ENCODE measurements at regions not wholly inside any gene's neighbourhood (a gene's known extent, or its start where the extent isn't known, plus 50 kb on each side); places are given as distances from the start of the nearest gene placed in this dataset.

- H3K4me3 Mint-ChIP-seq: no peak overlapping the region
Measured at GRCh38 chr11:46183819-46184218, 62.6 kb upstream of the PHF21A start.

GRCh38 chr11:46181843-46182424 lies 60.7 kb upstream of the PHF21A start:
- Mint-ChIP-seq H3K36me3 (ENCODE audit: low read depth) (no peaks in the 10 kb centered on the region), H3K27ac (no peak overlapping the region), H3K9me3 (no peaks in the 10 kb centered on the region), H3K4me1 (no peaks in the 10 kb centered on the region), H3K27me3 (ENCODE audit: insufficient read depth) (peaks cover 5% of the 10 kb centered on the region), H3K4me3 (no peak overlapping the region)
- Histone ChIP-seq H3K36me3 (ENCODE audit: control insufficient read depth, insufficient read depth, low read length) (no peaks in the 10 kb centered on the region), H3K4me3 (ENCODE audit: low read length) (no peak overlapping the region), H3K27ac (ENCODE audit: low read depth, low read length) (no peak overlapping the region), H3K9me3 (ENCODE audit: control insufficient read depth, low read length) (no peaks in the 10 kb centered on the region), H3K27me3 (ENCODE audit: control insufficient read depth, insufficient read depth, low read length, poor library complexity, severe bottlenecking) (peaks cover 7% of the 10 kb centered on the region), H3K4me1 (ENCODE audit: control insufficient read depth, insufficient read depth, low read length) (no peaks in the 10 kb centered on the region), H3K9ac (ENCODE audit: extremely low read depth, low read length, poor library complexity, severe bottlenecking) (no peak overlapping the region)
- WGBS, 2 experiments (ENCODE audit: insufficient coverage in 1 of 2, insufficient read length in 1 of 2): 91 to 96% methylated on average over 4 of the region's 5 CpGs
- TF ChIP-seq CTCF (conservative IDR thresholded peaks at IDR 0.05): no peak
- no peak for DNase-seq

More at GRCh38 chr11:46183819-46184218, 62.6 kb upstream of the PHF21A start:
- Histone ChIP-seq H3K36me3 (ENCODE audit: control insufficient read depth, insufficient read depth, low read length) (no peaks in the 10 kb centered on the region), H3K27ac (ENCODE audit: low read depth, low read length) (no peak overlapping the region), H3K27me3 (ENCODE audit: control insufficient read depth, insufficient read depth, low read length, poor library complexity, severe bottlenecking) (peaks cover 7% of the 10 kb centered on the region), H3K4me1 (ENCODE audit: control insufficient read depth, insufficient read depth, low read length) (no peaks in the 10 kb centered on the region), H3K9me3 (ENCODE audit: control insufficient read depth, low read length) (no peaks in the 10 kb centered on the region), H3K4me3 (ENCODE audit: low read length) (no peak overlapping the region), H3K9ac (ENCODE audit: extremely low read depth, low read length, poor library complexity, severe bottlenecking) (no peak overlapping the region)
- no peak for TF ChIP-seq CTCF (conservative IDR thresholded peaks at IDR 0.05)
- no peak for DNase-seq
- H3K4me1 Mint-ChIP-seq: no peaks in the 10 kb centered on the region
- peaks cover 5% of the 10 kb centered on the region for H3K27me3 Mint-ChIP-seq (ENCODE audit: insufficient read depth)
- H3K27ac Mint-ChIP-seq: no peak overlapping the region
- no peaks in the 10 kb centered on the region for H3K9me3 Mint-ChIP-seq
- WGBS, 2 experiments (ENCODE audit: insufficient coverage in 1 of 2, insufficient read length in 1 of 2): 78 to 100% methylated on average over 1 to 4 of the region's 4 CpGs
- H3K36me3 Mint-ChIP-seq (ENCODE audit: low read depth): no peaks in the 10 kb centered on the region

GRCh38 chr11:46181387-46181786 lies 60.1 kb upstream of the PHF21A start:
- no peak overlapping the region for H3K27ac ChIP-seq (ENCODE audit: low read depth, low read length)
- TF ChIP-seq CTCF (conservative IDR thresholded peaks at IDR 0.05): no peak
- Mint-ChIP-seq H3K27me3 (ENCODE audit: insufficient read depth) (peaks cover 5% of the 10 kb centered on the region), H3K4me1 (no peaks in the 10 kb centered on the region), H3K36me3 (ENCODE audit: low read depth) (no peaks in the 10 kb centered on the region), H3K4me3 (no peak overlapping the region), H3K27ac (no peak overlapping the region), H3K9me3 (no peaks in the 10 kb centered on the region)
- H3K4me3 ChIP-seq (ENCODE audit: low read length): no peak overlapping the region
- DNase-seq: no peak
- H3K9me3 ChIP-seq (ENCODE audit: control insufficient read depth, low read length): no peaks in the 10 kb centered on the region
- H3K27me3 ChIP-seq (ENCODE audit: control insufficient read depth, insufficient read depth, low read length, poor library complexity, severe bottlenecking): peaks cover 7% of the 10 kb centered on the region
- no peaks in the 10 kb centered on the region for H3K4me1 ChIP-seq (ENCODE audit: control insufficient read depth, insufficient read depth, low read length)
- 81 to 89% methylated on average over 1 of the region's 1 CpG for WGBS, 2 experiments (ENCODE audit: insufficient coverage in 1 of 2, insufficient read length in 1 of 2)
- no peak overlapping the region for H3K9ac ChIP-seq (ENCODE audit: extremely low read depth, low read length, poor library complexity, severe bottlenecking)
- H3K36me3 ChIP-seq (ENCODE audit: control insufficient read depth, insufficient read depth, low read length): no peaks in the 10 kb centered on the region
